IPS DF 6.9 (cell line): ENCODE measurements at regions not wholly inside any gene's neighbourhood (a gene's known extent, or its start where the extent isn't known, plus 50 kb on each side); places are given as distances from the start of the nearest gene placed in this dataset.
"Not testable (repeated sequence)": the region's sequence is repeated elsewhere in the genome, so short reads cannot be mapped to it uniquely, and the experiment has no call there.

Experiments
- DNase-seq: peaks from one replicate; pipeline ENCODE4 v3.0.0-alpha.2; 2013; ENCODE audit warnings: low read depth, low spot score
- H3K27ac ChIP-seq: one replicate; pipeline ENCODE4 v1.5.1; 2013; ENCODE audit warnings: low read length, control low read depth
- H3K27me3 ChIP-seq: 2 replicates; pipeline ENCODE4 v1.6.1; 2013; ENCODE audit warnings: mild to moderate bottlenecking, low read length; ENCODE audit not compliant: control insufficient read depth, insufficient read depth
- H3K36me3 ChIP-seq: 2 replicates; pipeline ENCODE4 v1.6.1; 2013; ENCODE audit warnings: low read length; ENCODE audit not compliant: control insufficient read depth, insufficient read depth
- H3K4me1 ChIP-seq: 2 replicates; pipeline ENCODE4 v1.6.1; 2013; ENCODE audit warnings: low read length; ENCODE audit not compliant: control insufficient read depth, insufficient read depth
- H3K4me3 ChIP-seq: 2 replicates; pipeline ENCODE4 v1.5.1; 2013; ENCODE audit warnings: mild to moderate bottlenecking, low read length
- H3K9me3 ChIP-seq: 2 replicates; pipeline ENCODE4 v1.6.1; 2013; ENCODE audit warnings: low read length, inconsistent platforms; ENCODE audit not compliant: control insufficient read depth, insufficient read depth
- WGBS: extraction: QIAGEN DNeasy Blood & Tissue Kit; methylation state at CpG from one replicate; pipeline ENCODE4 v1.1.7; 2013; ENCODE audit warnings: mixed read lengths, missing lambda C conversion rate; ENCODE audit not compliant: insufficient read length, insufficient coverage; 5-methylcytosine and 5-hydroxymethylcytosine counted together

DNA sequence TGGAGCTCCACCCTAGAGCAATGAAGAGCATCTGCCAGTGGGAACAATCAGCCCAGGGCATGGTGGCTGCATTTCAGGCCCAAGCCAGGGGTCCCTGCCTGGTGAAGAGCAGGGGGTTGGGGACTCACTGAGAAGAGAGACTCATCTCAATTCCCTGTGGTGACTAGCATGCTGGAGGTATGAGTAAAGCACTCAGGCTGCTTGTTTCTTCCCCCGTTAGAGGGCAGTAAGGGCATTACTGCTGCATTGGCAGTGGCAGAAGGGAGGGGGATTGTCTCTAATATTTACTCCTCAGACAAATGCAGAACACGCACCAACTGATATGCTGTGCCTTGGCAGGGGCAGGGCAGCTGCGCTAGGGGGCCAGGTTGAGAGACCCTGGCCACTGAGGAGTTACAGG is 329.1 kb downstream of the SLITRK5 start:
- H3K4me3 ChIP-seq = no peak overlapping the region
- no peaks in the 10 kb centered on the region for H3K4me1 ChIP-seq
- no peaks in the 10 kb centered on the region for H3K27me3 ChIP-seq
- peaks cover 2% of the 10 kb centered on the region for H3K9me3 ChIP-seq
- WGBS = no CpG with 5 or more reads among the region's 3 CpGs
- no peak for DNase-seq
- H3K27ac ChIP-seq = no peak overlapping the region
- H3K36me3 ChIP-seq = 0 out of 2 replicates have a peak, but pooled peaks cover 3% of the 10 kb centered on the region

DNA sequence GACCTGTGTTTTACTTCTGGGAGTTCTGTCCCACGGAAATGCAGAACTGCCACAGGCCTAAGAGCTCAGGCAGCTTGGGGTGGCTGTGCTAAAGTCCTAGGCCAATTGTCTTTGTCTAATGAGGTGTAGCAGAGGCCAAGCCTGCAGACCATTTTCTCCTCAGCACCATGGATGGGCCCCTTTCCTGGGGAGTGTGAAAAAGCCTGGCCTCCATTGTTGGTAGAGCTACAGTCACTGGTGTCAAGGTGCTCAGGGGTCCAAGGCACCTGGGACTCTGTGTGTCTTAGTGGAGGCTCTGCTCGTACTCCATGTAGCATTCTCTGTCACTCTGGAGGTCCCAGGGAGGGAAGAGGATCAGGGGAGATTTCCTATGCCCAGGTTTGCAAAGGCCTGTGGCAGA is 329.6 kb downstream of the SLITRK5 start:
- Histone ChIP-seq H3K4me1 (no peaks in the 10 kb centered on the region), H3K27ac (no peak overlapping the region), H3K27me3 (no peaks in the 10 kb centered on the region), H3K36me3 (0 out of 2 replicates have a peak, but pooled peaks cover 3% of the 10 kb centered on the region), H3K9me3 (peaks cover 2% of the 10 kb centered on the region), H3K4me3 (no peak overlapping the region)
- no CpG with 5 or more reads among the region's 2 CpGs for WGBS
- DNase-seq = no peak

DNA sequence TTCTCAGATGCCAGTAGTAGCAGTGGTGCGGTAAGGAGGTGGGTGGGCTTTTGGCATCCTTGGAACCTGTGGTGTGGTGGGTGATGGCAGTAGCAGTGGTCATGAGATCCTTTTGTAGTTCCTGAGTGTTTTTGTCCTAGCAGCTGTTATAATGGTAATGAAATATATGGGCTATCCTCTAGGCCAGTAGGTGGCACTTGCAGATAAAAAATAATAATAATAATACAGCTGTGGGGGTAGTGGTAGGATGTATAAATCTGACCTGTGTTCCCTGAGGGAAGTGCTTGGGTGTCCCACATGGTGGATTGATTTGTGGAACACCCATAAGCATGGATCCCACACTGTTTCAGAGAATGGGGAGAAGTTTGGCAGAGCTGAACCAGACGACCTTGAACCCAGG is 334.0 kb downstream of the SLITRK5 start:
- WGBS = no CpG with 5 or more reads among the region's 2 CpGs
- no peak for DNase-seq
- no peak overlapping the region for H3K4me3 ChIP-seq
- H3K27ac ChIP-seq = no peak overlapping the region
- no peaks in the 10 kb centered on the region for H3K36me3 ChIP-seq
- H3K27me3 ChIP-seq = no peaks in the 10 kb centered on the region
- no peaks in the 10 kb centered on the region for H3K4me1 ChIP-seq
- no peaks in the 10 kb centered on the region for H3K9me3 ChIP-seq

DNA sequence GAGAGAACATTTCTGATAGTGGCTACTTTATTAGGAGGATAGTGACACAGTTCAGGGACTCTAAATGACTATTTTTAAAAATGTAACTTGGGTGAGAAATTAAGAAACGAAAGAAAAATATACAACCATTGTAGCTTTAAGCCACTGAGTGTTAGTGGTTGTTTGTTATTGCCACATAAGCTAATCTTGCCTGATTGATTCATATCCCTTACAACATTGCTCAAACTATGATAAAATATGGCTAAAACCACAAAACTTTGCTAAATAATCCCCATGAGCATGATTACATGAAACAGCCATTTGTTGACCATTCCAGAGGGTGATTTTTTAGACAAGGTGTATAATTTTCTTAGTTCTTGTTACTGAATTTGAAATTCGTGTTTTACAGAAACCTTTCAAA is 343.4 kb downstream of the SLITRK5 start:
- no peaks in the 10 kb centered on the region for H3K4me1 ChIP-seq
- no CpG with 5 or more reads among the region's 2 CpGs for WGBS

DNA sequence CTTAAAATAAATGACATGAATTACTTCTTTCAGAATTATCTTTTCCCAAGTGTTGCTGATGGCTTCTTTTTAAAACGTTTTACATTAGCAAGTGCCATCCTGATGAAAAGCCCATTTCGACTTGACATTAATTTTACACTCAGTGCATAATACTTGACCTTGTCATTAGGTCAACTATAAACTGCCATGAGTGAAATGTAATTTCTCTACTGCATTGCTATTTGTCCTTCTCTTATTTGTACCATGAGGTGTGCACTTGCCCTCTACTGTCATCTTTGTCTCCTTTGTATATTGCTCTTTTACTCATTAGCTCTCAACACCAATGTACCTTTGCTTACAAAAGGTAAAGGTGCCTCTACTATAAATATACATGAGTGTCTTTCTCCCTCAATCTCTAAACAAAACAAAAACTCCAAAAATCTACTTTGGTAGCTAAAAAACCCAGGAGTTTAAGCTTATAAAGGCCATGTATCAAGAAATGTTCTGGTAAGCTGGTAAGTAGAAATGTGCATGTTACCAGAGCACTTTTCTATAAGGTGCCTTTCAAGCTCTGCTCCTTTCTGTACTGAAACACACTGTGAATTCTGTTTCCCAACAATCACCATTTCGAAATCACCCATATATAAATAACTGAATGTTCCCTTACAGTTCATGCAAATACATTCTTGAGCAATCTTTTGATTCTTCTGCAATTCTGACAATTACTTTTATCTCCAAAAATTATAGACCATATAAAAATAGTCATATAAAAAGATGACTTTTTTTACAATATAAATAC is 351.4 kb downstream of the SLITRK5 start:
- Histone ChIP-seq H3K4me3 (no peak overlapping the region), H3K27ac (no peak overlapping the region), H3K4me1 (no peaks in the 10 kb centered on the region), H3K27me3 (no peaks in the 10 kb centered on the region), H3K9me3 (no peaks in the 10 kb centered on the region), H3K36me3 (no peaks in the 10 kb centered on the region)
- 100% methylated on average over 1 of the region's 3 CpGs for WGBS
- no peak for DNase-seq

More for the DNA sequence above, 343.4 kb downstream of the SLITRK5 start:
- no peaks in the 10 kb centered on the region for H3K9me3 ChIP-seq
- H3K4me3 ChIP-seq = no peak overlapping the region
- no peak for DNase-seq
- no peak overlapping the region for H3K27ac ChIP-seq
- no peaks in the 10 kb centered on the region for H3K36me3 ChIP-seq
- no peaks in the 10 kb centered on the region for H3K27me3 ChIP-seq

DNA sequence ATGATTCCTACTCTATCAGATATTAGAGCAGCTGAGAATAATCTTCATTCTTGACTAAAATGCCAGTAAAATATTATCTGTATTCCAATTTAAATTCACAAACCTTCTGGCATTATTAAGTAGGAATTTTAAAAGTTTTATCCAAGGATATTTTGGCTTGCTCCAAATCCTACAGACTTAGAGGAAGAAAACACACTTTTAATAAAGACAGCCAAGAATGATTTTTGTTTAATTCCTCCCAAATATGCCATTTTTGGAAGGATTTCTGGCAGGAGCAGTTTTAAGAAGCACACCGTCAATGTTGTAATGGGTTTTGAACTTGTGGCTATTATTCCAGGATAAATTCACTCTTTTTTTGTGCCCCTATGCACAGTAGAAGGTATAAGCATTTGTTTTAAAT is 355.1 kb downstream of the SLITRK5 start:
- DNase-seq = no peak
- no CpG with 5 or more reads among the region's 1 CpG for WGBS

DNA sequence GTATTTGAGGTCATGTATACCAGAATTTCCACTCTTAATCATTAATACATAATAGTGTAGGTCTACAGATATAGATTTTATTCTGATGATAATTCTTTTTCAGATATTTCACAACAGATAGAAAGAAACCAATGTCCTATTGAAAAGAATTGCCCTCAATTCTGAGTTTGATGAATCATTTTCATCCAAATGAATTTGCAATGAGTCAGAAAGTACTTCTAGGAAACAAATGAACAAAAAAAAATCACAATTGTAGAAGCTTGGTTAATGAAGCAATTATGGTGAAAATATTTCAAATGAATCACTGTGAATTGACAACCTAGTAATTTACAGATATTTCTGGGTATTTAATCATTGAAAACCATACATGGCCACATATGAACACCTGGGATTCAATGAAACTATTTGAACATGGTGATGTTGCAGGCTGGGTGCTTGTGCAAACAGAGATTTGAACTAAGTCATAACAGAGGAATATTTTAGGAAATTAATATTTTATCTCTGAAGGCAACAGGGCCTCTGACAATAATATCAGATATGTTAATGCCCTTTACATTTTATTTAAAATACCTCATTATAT is 360.9 kb downstream of the SLITRK5 start:
- Histone ChIP-seq H3K27me3 (no peaks in the 10 kb centered on the region), H3K4me3 (no peak overlapping the region), H3K9me3 (no peaks in the 10 kb centered on the region), H3K4me1 (no peaks in the 10 kb centered on the region), H3K36me3 (no peaks in the 10 kb centered on the region), H3K27ac (no peak overlapping the region)
- DNase-seq = no peak

More for the DNA sequence above, 355.1 kb downstream of the SLITRK5 start:
- H3K4me3 ChIP-seq = no peak overlapping the region
- no peaks in the 10 kb centered on the region for H3K4me1 ChIP-seq
- H3K36me3 ChIP-seq = no peaks in the 10 kb centered on the region
- H3K9me3 ChIP-seq = no peaks in the 10 kb centered on the region
- H3K27ac ChIP-seq = no peak overlapping the region
- no peaks in the 10 kb centered on the region for H3K27me3 ChIP-seq

DNA sequence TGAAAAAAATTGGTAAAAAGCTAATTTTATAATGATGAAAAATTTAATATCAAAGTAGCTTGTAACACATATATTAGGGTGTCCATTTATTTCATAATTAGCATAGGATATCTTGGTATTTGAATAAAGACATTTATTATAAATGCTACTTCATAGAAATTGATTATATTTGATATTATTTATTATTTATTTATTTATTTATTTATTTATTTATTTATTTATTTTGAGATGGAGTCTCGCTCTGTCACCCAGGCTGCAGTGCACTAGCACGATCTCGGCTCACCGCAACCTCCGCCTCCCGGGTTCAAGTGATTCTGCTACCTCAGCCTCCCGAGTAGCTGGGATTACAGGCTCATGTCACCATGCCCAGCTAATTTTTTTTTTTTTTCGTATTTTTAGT is 365.0 kb downstream of the SLITRK5 start:
- H3K27ac ChIP-seq, H3K9me3 ChIP-seq, H3K36me3 ChIP-seq, H3K4me1 ChIP-seq, DNase-seq, H3K27me3 ChIP-seq, H3K4me3 ChIP-seq: not testable (repeated sequence)
- no CpG with 5 or more reads among the region's 8 CpGs for WGBS

DNA sequence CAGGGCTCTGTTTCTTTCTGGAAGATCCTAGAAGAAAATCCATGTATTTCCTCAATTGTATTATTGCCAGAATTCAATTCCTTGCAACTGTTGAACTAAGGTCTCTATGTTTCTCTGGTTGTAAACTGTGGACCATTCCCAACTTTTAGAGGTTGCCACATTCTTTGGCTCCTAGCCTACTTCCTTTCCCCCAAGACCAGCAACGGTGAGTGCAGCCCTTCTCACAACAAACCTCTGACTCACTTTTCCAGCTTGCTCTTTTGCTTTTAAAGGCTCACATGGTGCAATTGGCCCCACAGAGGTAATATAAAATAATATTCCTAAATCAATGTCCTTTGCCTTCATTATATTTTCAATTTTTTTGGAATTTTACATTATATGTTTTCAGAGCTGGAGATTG is 371.3 kb downstream of the SLITRK5 start:
- Histone ChIP-seq H3K4me1 (no peaks in the 10 kb centered on the region), H3K27ac (no peak overlapping the region), H3K4me3 (no peak overlapping the region), H3K9me3 (no peaks in the 10 kb centered on the region), H3K27me3 (no peaks in the 10 kb centered on the region), H3K36me3 (no peaks in the 10 kb centered on the region)
- WGBS = no CpG with 5 or more reads among the region's 1 CpG
- DNase-seq = no peak

DNA sequence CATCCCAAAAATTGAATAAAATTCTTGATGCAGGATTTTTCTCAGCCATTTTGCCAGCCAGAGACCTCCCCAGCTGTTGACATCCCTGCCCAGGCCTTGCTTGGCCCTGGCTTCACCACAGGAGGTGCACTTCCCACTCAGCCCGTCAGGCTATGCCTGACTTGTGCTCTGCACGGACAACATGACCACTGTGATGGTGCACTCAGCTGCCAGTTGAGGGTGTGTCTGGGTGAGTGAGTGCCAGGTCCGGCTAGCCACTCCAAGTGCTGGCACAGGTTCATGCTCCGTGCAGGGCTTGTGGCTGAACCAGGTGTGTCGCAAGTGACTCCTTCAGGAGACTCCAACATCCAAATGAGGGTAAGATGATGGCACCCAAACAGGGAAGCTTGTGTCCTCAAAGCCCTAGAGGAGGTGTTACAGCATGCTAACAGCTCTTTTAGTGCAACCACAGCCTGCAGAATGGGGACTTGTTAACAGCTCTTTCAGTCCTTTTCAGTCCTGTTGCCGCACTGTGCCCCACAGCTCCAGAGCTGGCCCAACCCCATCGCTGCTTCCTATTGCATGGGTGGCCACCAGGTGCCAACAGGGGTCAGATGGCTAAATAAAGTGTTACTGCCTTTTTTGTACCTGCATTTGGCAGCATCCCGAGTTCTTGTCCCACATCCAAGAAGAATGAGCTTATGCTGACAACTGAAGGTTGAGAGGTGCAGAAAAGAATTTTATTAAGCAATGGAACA is 380.7 kb downstream of the SLITRK5 start:
- no CpG with 5 or more reads among the region's 8 CpGs for WGBS
- Histone ChIP-seq H3K9me3 (no peaks in the 10 kb centered on the region; the same call in 1 of the 2 replicates), H3K27me3 (no peaks in the 10 kb centered on the region), H3K36me3 (no peaks in the 10 kb centered on the region), H3K4me1 (no peaks in the 10 kb centered on the region), H3K27ac (no peak overlapping the region), H3K4me3 (no peak overlapping the region)
- DNase-seq = no peak
